ENCODE measurements at regions not wholly inside any gene's neighbourhood (a gene's known extent, or its start where the extent isn't known, plus 50 kb on each side); places are given as distances from the start of the nearest gene placed in this dataset.

DNA sequence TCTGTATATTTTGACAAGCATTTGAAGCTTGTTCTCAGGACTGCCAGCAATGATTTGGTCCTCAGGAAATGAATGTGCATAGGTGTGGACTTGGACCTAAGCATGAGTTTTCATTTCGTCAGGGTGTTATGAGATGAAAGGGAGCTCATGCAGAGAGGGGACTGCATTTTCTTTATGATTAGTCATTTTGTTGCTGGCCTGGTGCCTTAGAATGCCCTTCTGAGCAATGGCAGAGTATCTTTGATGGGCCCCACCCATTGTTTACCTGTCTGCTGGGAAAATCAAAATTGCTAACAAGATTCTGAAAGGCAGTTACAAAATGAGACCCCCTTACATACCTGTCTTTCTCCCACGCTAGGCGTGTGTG lies 51.5 kb upstream of the MTHFD1L start:
- TF ChIP-seq, protein P1, sequence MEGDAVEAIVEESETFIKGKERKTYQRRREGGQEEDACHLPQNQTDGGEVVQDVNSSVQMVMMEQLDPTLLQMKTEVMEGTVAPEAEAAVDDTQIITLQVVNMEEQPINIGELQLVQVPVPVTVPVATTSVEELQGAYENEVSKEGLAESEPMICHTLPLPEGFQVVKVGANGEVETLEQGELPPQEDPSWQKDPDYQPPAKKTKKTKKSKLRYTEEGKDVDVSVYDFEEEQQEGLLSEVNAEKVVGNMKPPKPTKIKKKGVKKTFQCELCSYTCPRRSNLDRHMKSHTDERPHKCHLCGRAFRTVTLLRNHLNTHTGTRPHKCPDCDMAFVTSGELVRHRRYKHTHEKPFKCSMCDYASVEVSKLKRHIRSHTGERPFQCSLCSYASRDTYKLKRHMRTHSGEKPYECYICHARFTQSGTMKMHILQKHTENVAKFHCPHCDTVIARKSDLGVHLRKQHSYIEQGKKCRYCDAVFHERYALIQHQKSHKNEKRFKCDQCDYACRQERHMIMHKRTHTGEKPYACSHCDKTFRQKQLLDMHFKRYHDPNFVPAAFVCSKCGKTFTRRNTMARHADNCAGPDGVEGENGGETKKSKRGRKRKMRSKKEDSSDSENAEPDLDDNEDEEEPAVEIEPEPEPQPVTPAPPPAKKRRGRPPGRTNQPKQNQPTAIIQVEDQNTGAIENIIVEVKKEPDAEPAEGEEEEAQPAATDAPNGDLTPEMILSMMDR (conservative IDR thresholded peaks at IDR 0.05 in 1 of 2, IDR thresholded peaks at IDR 0.05 in 1 of 2; ENCODE audit: extremely low read depth in 1 of 2, insufficient read depth in 1 of 2, low read depth in 1 of 2, low read length in 2 of 2), result no peak
- no peak for TF ChIP-seq EZH2 (IDR thresholded peaks at IDR 0.05; ENCODE audit: borderline replicate concordance, low read length)

Measured in mammary epithelial cell (primary cell).